IPS DF 19.7 (cell line): ENCODE measurements at regions not wholly inside any gene's neighbourhood (a gene's known extent, or its start where the extent isn't known, plus 50 kb on each side); places are given as distances from the start of the nearest gene placed in this dataset.
"Not testable (repeated sequence)": the region's sequence is repeated elsewhere in the genome, so short reads cannot be mapped to it uniquely, and the experiment has no call there.

ENCODE experiments used
- DNase-seq: peaks from one replicate; pipeline ENCODE4 v3.0.0-alpha.2; 2013; ENCODE audit warnings: low read depth, low spot score

DNA sequence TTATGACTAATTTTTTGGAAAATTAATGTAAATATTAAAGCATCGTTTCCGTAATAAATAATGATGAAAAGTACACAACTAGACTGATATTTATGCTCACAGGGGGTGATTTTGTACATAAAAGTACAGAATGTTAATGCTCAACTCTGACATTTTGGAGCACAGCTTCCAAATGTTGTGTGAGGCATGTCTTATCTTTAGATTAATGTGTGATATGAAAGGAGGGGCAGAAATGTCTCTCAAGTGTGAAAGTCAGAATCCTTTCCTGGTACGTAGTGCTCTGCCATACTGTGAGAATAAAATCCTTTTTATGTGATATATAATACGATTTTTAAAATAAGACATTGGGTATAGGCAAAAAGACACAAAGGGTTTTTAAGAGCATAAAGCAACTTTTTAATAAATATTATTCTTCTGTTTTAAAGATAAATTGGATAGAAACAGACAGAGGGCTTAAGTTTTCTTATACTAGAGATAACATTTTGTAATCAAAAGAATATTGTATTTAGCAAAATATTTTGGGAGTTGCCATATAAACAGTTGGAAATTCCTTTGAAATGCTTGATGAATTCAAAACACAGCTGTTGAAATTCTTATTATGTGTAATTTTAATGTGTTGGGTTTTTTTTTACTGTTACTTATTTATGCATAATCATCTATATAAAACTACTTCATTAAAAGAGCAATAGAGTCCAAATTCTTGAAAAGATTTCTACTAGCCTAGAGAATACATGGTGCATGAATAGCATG is 389.7 kb downstream of the RAP2B start:
- DNase-seq, result no peak

DNA sequence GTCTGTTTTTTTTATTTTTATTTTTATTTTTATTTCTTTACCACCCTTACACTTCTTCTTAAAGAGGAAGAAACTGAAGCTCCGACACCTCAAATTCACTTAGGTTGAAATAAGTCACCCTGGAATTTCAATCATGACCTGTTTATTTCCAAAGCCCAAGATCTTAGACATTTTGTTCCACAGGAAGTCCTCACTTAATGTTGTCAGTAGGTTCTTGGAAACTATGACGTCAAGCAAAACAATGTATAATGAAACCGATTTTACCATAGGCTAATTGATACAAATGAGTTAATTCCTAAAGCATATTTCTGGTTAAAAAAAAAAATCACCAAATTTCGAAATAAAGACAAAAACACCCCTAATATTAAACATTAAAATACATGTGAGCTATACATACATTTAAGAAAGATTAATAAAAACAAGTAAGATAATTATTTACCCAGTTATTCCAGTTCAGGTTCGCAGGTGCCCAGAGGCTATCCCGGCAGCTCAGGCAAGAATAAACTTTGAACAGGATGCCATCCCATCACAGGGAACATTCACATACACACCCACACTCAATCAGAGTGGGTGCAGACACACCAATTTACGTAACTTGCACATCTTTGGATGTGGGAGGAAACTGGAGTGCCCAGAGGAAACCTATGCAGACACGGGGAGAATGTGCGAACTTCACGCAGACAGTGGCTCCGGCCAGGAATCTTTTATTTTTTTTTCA is 391.0 kb downstream of the RAP2B start:
- no peak for DNase-seq

DNA sequence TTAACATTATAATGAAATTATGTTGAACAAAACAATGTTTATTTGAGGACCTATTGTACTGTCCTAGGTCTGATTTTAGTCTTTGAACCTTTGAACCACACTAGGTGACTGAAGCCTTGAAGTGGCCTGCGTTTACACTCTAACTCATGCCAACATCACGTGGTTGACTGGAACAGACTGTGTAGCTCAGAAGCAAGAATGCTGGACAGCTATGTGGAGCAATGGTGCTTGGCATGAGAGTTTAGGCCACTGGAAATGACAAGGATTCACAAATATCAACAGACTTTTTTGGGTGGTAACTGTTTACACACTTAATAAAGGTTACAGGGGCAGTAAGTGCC is 391.5 kb downstream of the RAP2B start:
- no peak for DNase-seq

DNA sequence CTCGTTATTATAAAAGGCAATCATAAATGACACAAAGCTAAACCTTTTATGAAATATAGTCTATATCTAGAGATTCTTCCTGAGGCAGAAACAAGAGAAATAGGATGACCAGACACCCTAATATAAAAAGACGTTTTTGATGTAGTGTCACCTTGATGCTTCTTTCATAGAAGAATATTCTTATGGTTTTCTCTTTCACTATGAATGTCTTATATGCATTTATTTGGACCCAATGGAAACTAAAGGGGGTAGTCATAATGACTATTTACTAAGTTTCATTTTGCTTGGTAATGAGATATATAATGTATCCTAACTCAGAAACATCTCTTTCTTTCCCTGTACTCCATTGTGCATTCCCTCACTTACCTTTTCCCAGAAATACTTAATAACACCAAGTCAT is 393.9 kb downstream of the RAP2B start:
- DNase-seq, result no peak

DNA sequence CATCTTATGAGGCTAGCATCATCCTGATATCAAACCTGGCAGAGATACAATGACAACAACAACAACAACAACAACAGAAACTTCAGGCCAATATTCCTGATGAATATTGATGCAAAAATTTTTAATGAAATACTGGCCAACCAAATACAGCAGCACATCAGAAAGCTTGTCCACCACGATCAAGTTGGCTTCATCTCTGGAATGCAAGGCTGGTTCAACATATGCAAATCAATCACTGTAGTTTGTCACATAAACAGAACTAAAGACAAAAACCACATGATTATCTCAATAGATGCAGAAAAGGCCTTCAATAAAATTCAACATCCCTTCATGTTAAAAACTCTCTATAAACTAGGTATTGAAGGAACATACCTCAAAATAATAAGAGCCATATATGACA is 397.3 kb downstream of the RAP2B start:
- DNase-seq, result not testable (repeated sequence)

DNA sequence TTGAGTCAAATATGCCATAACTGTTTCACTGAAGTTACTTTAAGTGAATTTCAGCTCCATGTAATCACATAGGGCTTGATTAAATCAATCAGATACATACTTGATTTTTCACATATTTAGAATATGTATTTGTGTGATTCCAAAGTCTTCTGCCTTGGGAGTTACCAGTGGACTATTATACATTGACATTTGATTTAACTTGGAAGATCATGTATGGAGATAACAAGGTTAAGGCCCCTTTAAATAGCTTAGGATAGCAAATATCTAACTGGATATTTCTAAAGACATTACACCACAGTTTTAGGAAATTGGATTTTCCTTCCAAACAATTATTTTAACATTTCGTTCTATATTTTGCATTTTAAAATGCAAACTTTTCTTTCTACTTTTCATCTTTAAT is 405.0 kb downstream of the RAP2B start:
- DNase-seq, result no peak

DNA sequence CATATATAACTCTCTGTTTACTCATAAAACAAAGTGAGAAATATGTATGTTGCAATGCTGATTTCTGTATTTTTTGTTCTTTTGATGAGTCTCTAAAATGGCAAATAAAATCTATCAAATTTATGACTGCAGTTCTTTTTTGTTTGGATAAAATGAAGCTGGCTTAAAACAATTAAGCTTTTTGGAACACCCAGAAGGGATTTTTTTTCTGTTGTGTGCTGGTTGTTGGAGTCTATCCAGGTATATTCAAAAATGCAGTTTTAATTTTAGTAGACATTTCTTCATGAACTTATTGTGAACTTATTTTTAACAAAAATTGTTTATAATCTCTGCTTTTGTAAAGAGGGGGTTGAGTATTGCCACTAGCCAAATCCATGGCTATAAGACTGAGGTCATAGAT is 405.5 kb downstream of the RAP2B start:
- no peak for DNase-seq

DNA sequence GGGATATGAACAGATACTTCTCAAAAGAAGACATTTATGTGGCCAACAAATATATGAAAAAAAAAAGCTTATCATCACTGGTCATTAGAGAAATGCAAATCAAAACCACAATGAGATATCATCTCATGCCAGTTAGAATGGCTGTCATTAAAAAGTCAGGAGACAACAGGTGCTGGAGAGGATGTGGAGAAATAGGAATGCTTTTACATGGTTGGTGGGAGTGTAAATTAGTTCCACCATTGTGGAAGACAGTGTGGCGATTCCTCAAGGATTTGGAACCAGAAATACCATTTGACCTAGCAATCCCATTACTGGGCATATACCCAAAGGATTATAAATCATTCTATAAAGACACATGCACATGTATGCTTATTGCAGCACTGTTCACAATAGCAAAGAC is 408.5 kb downstream of the RAP2B start:
- not testable (repeated sequence) for DNase-seq

DNA sequence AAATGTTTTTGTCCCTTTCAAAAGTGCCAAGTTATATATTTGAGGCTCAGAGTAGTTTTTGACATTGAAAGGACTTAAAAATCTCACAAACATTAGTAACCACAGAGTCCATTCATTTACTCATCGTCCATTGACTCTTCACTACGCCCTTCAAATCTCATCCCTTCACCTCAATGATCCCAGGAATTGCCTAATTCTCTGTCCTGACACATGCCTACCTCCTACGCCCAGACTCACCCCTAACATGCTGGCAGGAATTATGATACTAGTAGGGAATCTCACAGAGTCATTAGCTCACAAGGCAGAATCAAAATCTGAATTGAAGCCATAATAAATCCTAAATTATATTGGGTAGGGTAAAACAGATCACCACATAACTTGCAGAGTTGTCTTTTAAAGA is 410.1 kb downstream of the RAP2B start:
- no peak for DNase-seq

DNA sequence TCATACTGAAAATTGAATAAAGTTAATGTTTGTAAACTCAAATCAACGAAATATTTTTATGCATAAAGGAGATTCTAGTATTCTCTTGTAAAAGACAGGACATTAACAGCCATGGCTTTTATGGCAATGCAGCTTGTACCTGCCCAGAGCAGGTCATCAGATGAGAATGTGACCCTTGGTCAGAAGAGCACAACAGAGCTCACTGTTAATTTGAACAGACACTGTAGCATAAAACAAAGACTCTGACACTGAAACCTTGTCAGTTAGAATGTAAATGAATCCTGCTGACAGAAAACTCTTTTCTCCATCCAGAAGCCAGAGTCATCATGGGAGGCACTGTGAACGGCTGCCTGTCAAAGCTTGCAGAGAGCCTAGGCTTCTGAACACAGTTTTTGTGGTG is 410.6 kb downstream of the RAP2B start:
- DNase-seq, result no peak

DNA sequence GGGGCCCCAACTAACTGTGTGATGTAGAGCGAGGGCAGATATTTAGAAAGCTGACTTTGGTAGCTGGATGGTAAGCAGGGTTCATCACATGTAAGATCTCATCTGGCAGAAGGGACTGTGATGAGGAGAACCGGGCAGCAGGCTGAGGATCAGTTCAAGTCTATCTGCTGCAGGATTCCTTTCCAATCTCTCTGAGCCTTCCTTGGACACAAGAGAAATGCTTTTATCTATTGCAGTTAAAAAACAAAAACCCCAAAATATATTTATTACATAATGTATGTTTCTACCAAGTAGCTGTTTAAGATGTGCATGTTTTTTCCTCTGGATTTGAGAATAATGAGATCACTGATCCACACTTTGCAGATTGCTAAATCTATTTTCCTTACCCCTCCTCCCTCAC is 411.5 kb downstream of the RAP2B start:
- no peak for DNase-seq

DNA sequence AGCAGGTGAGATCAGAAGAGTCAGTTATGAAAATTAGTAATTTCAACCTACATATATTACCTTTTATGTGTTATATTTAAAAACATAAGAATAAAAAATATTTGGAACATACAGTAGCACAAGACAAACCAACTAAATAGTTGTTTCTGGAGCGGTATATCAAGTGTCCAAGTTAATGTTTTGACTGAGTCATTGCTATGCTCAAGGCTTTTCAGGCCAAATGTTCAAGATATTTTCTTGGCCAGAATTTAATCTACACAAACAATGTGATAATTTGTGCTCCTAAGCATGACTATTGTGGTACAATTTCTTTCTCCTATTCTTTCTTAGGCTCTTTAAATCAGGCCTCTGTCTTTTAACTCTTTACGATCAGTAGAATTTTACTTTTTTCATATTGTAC is 412.4 kb downstream of the RAP2B start:
- no peak for DNase-seq

DNA sequence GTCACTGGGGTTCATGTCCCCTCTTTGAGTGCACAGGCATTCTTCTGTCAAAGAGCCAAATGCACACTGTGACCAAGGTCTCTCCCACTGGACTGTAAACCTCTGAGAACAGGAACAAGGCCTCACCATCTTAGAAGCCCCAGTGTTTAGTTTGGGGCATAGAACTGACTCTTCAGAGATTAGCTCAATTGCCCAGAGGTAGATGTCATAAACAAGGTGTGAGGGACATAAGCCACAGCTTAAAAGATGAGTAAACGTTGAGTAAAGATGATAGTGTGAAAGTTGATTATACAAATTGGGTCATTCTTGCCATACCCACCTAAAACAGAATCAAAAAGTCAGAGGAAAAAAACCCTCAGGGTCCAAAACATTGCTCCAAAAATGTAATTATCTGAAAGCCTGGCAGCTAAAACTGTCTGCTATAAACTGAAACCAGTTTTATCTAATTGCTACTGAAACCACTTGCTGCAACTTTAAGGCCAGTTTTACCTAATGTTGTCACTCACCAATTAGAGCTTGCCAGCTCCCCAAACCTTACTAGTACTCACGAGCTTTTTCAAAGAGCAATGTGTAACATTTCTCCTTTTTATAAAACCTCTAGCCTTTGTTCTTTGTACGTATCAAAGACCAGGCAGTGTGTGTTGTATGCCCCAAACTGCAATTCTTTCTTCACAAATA is 415.2 kb downstream of the RAP2B start:
- no peak for DNase-seq

DNA sequence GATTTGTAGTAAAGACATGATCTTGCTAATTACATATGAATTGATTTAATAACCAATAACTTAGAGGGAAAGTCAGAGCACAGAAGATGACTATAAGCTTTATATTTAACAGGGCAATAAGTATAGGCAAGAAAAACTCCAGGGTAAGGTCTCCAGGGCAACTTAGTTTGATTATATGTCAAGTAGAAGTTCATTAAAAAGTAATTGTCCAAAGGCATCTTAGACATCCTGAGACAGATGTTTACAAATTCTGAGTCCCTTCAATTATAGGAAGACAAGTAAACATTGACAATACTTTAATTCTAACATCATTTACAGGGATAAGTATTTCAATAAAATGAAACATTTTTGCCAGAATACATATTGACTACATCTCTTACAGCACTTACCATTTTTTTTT is 416.0 kb downstream of the RAP2B start:
- no peak for DNase-seq

DNA sequence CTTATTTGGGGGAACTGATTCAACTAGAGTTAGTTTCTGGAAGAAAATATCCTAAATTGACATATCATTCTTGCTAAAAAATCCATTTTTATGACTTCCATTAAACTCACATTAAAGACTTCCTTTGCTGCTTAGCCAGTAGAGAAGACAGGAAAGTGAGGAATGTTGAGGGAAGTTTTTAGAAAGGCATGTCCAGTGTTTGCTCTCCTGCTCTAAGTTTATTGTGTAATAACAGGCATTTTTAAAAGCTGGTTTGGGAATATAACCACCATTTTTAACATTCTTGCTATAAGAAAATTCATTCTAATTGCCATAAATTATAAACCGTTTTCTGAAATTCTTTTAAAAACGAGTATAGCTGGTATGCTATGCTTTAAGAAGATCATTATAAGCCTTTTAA is 428.0 kb downstream of the RAP2B start:
- no peak for DNase-seq

DNA sequence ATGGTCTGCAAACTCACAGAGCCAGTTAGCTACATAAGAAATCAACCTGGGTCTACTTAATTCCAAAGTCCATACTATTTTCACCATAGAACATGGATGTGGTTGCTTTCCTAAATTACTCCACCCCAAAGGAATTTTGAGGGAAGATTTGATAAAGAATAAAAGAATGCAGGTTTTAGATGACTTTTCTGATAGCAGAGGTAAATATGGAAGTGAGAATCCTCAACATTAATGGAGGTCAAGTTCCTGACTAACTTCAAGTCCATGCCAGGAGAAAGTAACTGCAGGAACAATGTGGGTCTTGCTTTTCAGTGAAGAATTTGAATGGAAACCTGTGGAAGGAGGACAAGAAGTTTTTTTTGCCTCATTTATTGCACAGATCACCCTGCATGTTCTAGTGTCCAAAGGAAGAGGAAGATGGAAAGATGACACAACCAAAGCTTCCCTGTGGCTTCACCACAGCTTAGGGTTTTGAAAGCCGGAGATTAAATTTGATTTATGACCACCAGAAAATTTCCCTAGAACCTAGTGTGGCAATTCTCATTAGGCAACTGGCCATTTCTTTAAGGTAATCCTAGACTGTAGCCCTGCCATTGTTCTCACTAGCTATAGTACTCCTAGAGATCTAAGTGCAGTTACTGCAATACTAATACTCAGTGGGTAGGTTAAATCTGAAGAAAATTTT is 429.7 kb downstream of the RAP2B start:
- no peak for DNase-seq

DNA sequence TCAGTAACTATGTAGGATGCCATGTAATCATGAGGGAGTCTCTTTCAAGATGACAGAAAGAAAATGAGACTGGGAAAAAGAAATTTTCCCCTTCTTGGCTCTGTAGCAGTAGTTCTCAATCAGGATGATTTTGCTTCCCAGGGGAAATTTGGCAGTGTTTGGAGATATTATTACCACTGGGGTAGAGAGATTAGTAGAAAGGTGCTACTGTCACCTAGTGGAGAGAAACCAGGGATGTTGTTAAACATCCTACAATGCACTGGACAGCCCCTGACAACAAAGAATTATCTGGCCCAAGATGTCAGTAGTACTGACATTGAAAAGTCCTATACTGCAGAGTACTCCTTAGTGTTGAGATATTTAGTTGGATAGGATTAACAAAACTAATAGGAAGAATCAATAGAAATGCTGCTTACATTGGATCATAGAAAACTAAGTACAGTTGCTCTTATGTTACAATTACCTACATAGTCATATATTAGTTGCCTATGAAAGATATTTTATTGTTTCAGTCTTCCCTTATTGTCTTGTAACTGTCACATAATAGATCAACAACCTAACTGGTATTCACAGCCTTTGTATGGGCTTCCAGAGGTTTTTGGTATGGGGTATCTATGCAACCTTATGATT is 433.3 kb downstream of the RAP2B start:
- peak; percentile 12 for DNase-seq

DNA sequence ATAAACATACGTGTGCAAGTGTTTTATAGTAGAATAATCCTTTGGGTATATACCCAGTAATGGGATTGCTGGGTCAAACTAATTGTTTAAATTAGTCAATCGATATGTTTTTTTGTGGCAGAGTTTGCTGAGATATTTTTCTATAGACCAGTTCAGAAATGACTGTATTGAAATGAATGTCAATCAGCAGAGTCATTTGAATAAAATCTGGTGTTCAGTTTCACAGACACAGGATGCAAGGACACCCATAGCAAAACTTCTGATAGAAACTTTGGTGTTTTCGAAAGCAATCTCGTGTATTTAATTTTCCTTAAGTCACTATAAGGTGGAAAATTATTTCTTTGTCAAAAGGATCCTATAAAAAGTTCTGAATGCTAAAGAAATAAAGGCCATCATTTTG is 434.4 kb downstream of the RAP2B start:
- no peak for DNase-seq

DNA sequence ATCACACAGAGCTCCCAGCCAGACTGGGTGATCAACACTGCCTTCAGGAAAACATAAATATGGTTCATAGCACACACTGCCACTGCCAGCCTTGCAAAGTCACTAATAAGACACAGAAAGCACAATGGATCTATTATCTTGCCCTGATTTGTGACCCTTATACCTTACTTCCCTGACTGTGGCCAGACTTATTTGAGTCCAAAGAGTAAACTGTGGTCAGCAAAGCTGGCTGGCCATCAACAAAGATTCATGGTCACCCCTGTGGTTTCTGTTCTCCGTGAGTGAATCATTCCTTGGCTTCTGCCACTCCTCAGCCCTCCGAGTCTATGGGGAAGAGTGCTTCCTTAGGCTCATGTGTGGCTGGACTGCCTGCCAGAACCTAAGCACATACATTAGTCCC is 437.7 kb downstream of the RAP2B start:
- DNase-seq, result no peak

DNA sequence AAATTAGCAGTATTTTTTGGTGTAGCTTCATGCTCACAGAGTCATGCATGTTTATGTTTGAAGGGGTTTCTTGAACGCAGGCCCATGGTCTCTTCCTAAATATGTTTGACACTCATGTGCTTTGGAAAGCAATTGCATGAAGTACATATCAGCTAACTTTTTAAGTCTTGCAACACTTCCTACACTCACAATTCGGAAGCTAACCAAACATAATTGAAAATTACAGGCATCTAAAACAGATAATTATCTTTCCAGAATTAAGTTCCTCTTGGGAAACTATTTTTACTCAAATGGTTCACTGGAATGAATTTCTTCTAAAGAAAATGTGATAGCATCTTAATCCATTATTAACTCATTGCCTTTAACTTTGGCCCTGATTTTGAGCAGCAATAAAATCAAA is 438.9 kb downstream of the RAP2B start:
- no peak for DNase-seq

DNA sequence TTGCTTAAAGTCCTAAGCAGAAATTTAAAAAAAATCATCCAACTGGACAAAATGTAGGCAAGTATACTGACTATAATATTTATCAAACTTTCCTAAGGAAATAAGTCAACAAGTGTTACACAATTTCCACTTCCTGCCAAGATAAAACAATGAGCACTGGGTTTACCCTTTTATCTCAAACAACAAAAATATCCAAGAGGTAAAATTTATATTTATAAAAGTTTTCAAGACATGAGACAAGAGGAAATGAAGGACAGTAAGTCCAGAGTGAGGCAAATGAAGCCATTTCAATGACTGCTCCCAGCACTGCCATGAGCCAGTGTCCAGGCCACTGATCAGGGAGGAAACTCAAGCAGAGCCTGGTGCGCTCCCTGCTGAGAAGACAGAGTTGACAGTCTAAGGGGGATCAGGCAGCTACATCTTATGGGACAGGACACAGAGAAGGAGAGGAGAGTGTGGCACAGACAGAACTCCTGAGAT is 439.4 kb downstream of the RAP2B start:
- DNase-seq, result no peak

DNA sequence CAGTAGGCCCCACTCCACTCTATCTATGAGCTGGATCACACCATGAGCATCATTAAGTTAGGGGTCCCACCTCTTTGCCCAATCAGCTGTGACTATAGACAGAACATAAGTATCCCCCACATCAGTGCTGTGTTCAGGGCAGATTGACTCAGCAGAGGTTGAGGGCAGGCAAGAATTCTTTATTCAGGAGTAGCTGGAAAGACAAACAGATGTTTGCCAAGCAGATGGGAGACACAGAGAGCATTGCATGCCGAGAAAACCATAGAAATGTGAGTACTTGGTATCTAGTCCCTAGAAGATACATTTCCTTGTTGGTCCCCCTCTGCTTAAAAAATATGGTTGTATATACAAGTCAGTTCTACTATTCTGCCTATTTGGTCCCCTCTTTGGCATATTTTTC is 440.8 kb downstream of the RAP2B start:
- no peak for DNase-seq
